T-helper 2 cell treated with Interferon-gamma antibody and Interleukin-4, amounts not matched to agents 5 μg/mL and 100 μg/mL, for 36 hours (primary cell): ENCODE measurements at regions not wholly inside any gene's neighbourhood (a gene's known extent, or its start where the extent isn't known, plus 50 kb on each side); places are given as distances from the start of the nearest gene placed in this dataset.

Experiments
- DNase-seq: peaks from one replicate; pipeline ENCODE4 v3.0.0; 2021; ENCODE audit warnings: low spot score
- H3K27ac Mint-ChIP-seq: one replicate; pipeline ENCODE4 v1.8.0; 2021; ENCODE audit warnings: mild to moderate bottlenecking, mixed read lengths
- H3K27me3 Mint-ChIP-seq: one replicate; pipeline ENCODE4 v1.8.0; 2021; ENCODE audit warnings: low read depth, mixed read lengths
- H3K36me3 Mint-ChIP-seq: one replicate; pipeline ENCODE4 v1.8.0; 2021; ENCODE audit warnings: low read depth, mixed read lengths
- H3K4me1 Mint-ChIP-seq: one replicate; pipeline ENCODE4 v1.8.0; 2021; ENCODE audit warnings: low read depth, mixed read lengths
- H3K4me3 Mint-ChIP-seq: one replicate; pipeline ENCODE4 v1.8.0; 2022; ENCODE audit warnings: mild to moderate bottlenecking, moderate library complexity, mixed read lengths
- H3K9me3 Mint-ChIP-seq: one replicate; pipeline ENCODE4 v1.8.0; 2021; ENCODE audit warnings: mixed read lengths

GRCh38 chr9:107214381-107214780, 68.7 kb upstream of the RAD23B start:
- no peak for DNase-seq
- Mint-ChIP-seq H3K9me3 (no peaks in the 10 kb centered on the region), H3K27ac (no peak overlapping the region), H3K4me3 (no peak overlapping the region), H3K27me3 (peaks cover 2% of the 10 kb centered on the region), H3K4me1 (peaks cover 15% of the 10 kb centered on the region), H3K36me3 (no peaks in the 10 kb centered on the region)

GRCh38 chr9:107214915-107215314, 68.2 kb upstream of the RAD23B start:
- H3K27me3 Mint-ChIP-seq: no peaks in the 10 kb centered on the region
- H3K9me3 Mint-ChIP-seq: no peaks in the 10 kb centered on the region
- H3K4me3 Mint-ChIP-seq: no peak overlapping the region
- H3K27ac Mint-ChIP-seq: no peak overlapping the region
- H3K36me3 Mint-ChIP-seq: no peaks in the 10 kb centered on the region
- DNase-seq: no peak
- H3K4me1 Mint-ChIP-seq: peaks cover 15% of the 10 kb centered on the region

- no peak for DNase-seq
- peaks cover 15% of the 10 kb centered on the region for H3K4me1 Mint-ChIP-seq
- no peak overlapping the region for H3K4me3 Mint-ChIP-seq
- H3K9me3 Mint-ChIP-seq: no peaks in the 10 kb centered on the region
- H3K27me3 Mint-ChIP-seq: no peaks in the 10 kb centered on the region
- no peak overlapping the region for H3K27ac Mint-ChIP-seq
- no peaks in the 10 kb centered on the region for H3K36me3 Mint-ChIP-seq
Measured at GRCh38 chr9:107215381-107215780, 67.7 kb upstream of the RAD23B start.

- Mint-ChIP-seq H3K27ac (no peak overlapping the region), H3K27me3 (peaks cover under 1% of the 10 kb centered on the region), H3K4me3 (no peak overlapping the region), H3K36me3 (no peaks in the 10 kb centered on the region), H3K4me1 (peaks cover 15% of the 10 kb centered on the region), H3K9me3 (no peaks in the 10 kb centered on the region)
- no peak for DNase-seq
Measured at GRCh38 chr9:107216329-107216728, 66.8 kb upstream of the RAD23B start.

GRCh38 chr9:107218829-107219485, 64.1 kb upstream of the RAD23B start:
- no peaks in the 10 kb centered on the region for H3K36me3 Mint-ChIP-seq
- H3K9me3 Mint-ChIP-seq: no peaks in the 10 kb centered on the region
- no peak overlapping the region for H3K4me3 Mint-ChIP-seq
- DNase-seq: no peak
- peaks cover 5% of the 10 kb centered on the region for H3K27me3 Mint-ChIP-seq
- H3K4me1 Mint-ChIP-seq: peaks cover 4% of the 10 kb centered on the region
- H3K27ac Mint-ChIP-seq: no peak overlapping the region

- Mint-ChIP-seq H3K9me3 (no peaks in the 10 kb centered on the region), H3K4me1 (peaks cover 3% of the 10 kb centered on the region), H3K27ac (no peak overlapping the region), H3K27me3 (peaks cover 5% of the 10 kb centered on the region), H3K4me3 (no peak overlapping the region), H3K36me3 (no peaks in the 10 kb centered on the region)
- DNase-seq: no peak
Measured at GRCh38 chr9:107219486-107220077, 63.5 kb upstream of the RAD23B start.

GRCh38 chr9:107221321-107221720, 61.8 kb upstream of the RAD23B start:
- Mint-ChIP-seq H3K27ac (no peak overlapping the region), H3K4me1 (no peaks in the 10 kb centered on the region), H3K27me3 (peaks cover 5% of the 10 kb centered on the region), H3K4me3 (no peak overlapping the region), H3K9me3 (no peaks in the 10 kb centered on the region), H3K36me3 (no peaks in the 10 kb centered on the region)
- DNase-seq: no peak

- H3K27ac Mint-ChIP-seq: no peak overlapping the region
- no peak overlapping the region for H3K4me3 Mint-ChIP-seq
- no peaks in the 10 kb centered on the region for H3K4me1 Mint-ChIP-seq
- no peaks in the 10 kb centered on the region for H3K36me3 Mint-ChIP-seq
- no peaks in the 10 kb centered on the region for H3K9me3 Mint-ChIP-seq
- no peak for DNase-seq
- peaks cover 5% of the 10 kb centered on the region for H3K27me3 Mint-ChIP-seq
Measured at GRCh38 chr9:107222020-107222522, 61.0 kb upstream of the RAD23B start.

GRCh38 chr9:107223381-107223780, 59.7 kb upstream of the RAD23B start:
- H3K36me3 Mint-ChIP-seq: no peaks in the 10 kb centered on the region
- H3K4me1 Mint-ChIP-seq: no peaks in the 10 kb centered on the region
- H3K4me3 Mint-ChIP-seq: no peak overlapping the region
- H3K27ac Mint-ChIP-seq: no peak overlapping the region
- no peak for DNase-seq
- no peaks in the 10 kb centered on the region for H3K9me3 Mint-ChIP-seq
- H3K27me3 Mint-ChIP-seq: peaks cover 14% of the 10 kb centered on the region

- peaks cover 20% of the 10 kb centered on the region for H3K27me3 Mint-ChIP-seq
- H3K27ac Mint-ChIP-seq: no peak overlapping the region
Measured at GRCh38 chr9:107224252-107224651, 58.8 kb upstream of the RAD23B start.

GRCh38 chr9:107226421-107226820, 56.7 kb upstream of the RAD23B start:
- H3K36me3 Mint-ChIP-seq: no peaks in the 10 kb centered on the region
- H3K4me3 Mint-ChIP-seq: no peak overlapping the region
- no peak for DNase-seq
- H3K4me1 Mint-ChIP-seq: no peaks in the 10 kb centered on the region
- no peak overlapping the region for H3K27ac Mint-ChIP-seq
- peaks cover 35% of the 10 kb centered on the region for H3K27me3 Mint-ChIP-seq
- no peaks in the 10 kb centered on the region for H3K9me3 Mint-ChIP-seq

More at GRCh38 chr9:107224252-107224651, 58.8 kb upstream of the RAD23B start:
- Mint-ChIP-seq H3K4me1 (no peaks in the 10 kb centered on the region), H3K36me3 (no peaks in the 10 kb centered on the region), H3K9me3 (no peaks in the 10 kb centered on the region), H3K4me3 (no peak overlapping the region)
- no peak for DNase-seq

- Mint-ChIP-seq H3K4me1 (no peaks in the 10 kb centered on the region), H3K27me3 (peaks cover 41% of the 10 kb centered on the region), H3K27ac (no peak overlapping the region), H3K4me3 (no peak overlapping the region), H3K9me3 (no peaks in the 10 kb centered on the region), H3K36me3 (no peaks in the 10 kb centered on the region)
- DNase-seq: no peak
Measured at GRCh38 chr9:107227774-107228173, 55.3 kb upstream of the RAD23B start.

- H3K27me3 Mint-ChIP-seq: peaks cover 42% of the 10 kb centered on the region
- H3K36me3 Mint-ChIP-seq: no peaks in the 10 kb centered on the region
- no peak overlapping the region for H3K27ac Mint-ChIP-seq
- no peak overlapping the region for H3K4me3 Mint-ChIP-seq
- no peaks in the 10 kb centered on the region for H3K4me1 Mint-ChIP-seq
- no peaks in the 10 kb centered on the region for H3K9me3 Mint-ChIP-seq
- DNase-seq: no peak
Measured at GRCh38 chr9:107228496-107229039, 54.5 kb upstream of the RAD23B start.

- Mint-ChIP-seq H3K36me3 (no peaks in the 10 kb centered on the region), H3K4me1 (no peaks in the 10 kb centered on the region), H3K9me3 (no peaks in the 10 kb centered on the region), H3K4me3 (no peak overlapping the region), H3K27me3 (peaks cover 42% of the 10 kb centered on the region), H3K27ac (no peak overlapping the region)
- DNase-seq: no peak
Measured at GRCh38 chr9:107229241-107229741, 53.8 kb upstream of the RAD23B start.
